Stimulated activated effector memory CD8-positive, alpha-beta T cell treated with anti-CD3 and anti-CD28 coated beads, Interleukin-12 subunit alpha, Interleukin-12 subunit beta, amount 100 ng/mL, for 72 hours (primary cell): ENCODE measurements at regions not wholly inside any gene's neighbourhood (a gene's known extent, or its start where the extent isn't known, plus 50 kb on each side); places are given as distances from the start of the nearest gene placed in this dataset.
"Not testable (repeated sequence)": the region's sequence is repeated elsewhere in the genome, so short reads cannot be mapped to it uniquely, and the experiment has no call there.

ENCODE experiments used
- ATAC-seq: fragments of 150-1000 bp; cut with Tn5 transposase; 2 replicates; pipeline ENCODE4 v1.10.0; 2021
- DNase-seq, 2 donors: peaks; one replicate each; pipeline ENCODE4 v3.0.0; 2021 to 2022; ENCODE audit warnings: low spot score in 2 of 2
- H3K27ac Mint-ChIP-seq: one replicate; pipeline ENCODE4 v1.8.0; 2022; ENCODE audit warnings: mild to moderate bottlenecking, mixed read lengths
- H3K36me3 Mint-ChIP-seq: one replicate; pipeline ENCODE4 v1.8.0; 2022; ENCODE audit warnings: mild to moderate bottlenecking, mixed read lengths
- H3K4me1 Mint-ChIP-seq: one replicate; pipeline ENCODE4 v1.8.0; 2022; ENCODE audit warnings: mixed read lengths
- H3K4me3 Mint-ChIP-seq: one replicate; pipeline ENCODE4 v1.8.0; 2022; ENCODE audit warnings: mild to moderate bottlenecking, mixed read lengths
- H3K9me3 Mint-ChIP-seq: one replicate; pipeline ENCODE4 v1.8.0; 2022; ENCODE audit warnings: mixed read lengths

DNA sequence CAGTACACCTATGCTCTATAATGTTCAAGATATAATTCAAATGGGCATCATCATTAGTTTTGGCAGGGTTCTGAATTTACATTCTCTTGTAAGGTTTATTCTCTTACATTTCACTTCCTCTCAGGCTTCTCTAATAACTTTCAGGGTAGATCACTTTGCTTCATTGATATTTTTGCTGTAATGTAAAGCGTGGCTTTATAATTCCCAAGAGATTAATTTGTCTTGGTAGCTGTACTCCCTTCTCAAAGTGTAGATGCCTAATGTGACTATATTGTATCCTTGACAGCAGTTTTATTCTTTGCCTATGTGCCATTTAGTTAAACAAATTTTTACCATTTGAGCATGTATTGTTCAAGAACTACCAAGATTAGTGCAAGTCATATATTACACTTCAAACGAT lies 889.1 kb downstream of the TAF11L14 start:
- ATAC-seq: no peak
- H3K36me3 Mint-ChIP-seq: no peaks in the 10 kb centered on the region

DNA sequence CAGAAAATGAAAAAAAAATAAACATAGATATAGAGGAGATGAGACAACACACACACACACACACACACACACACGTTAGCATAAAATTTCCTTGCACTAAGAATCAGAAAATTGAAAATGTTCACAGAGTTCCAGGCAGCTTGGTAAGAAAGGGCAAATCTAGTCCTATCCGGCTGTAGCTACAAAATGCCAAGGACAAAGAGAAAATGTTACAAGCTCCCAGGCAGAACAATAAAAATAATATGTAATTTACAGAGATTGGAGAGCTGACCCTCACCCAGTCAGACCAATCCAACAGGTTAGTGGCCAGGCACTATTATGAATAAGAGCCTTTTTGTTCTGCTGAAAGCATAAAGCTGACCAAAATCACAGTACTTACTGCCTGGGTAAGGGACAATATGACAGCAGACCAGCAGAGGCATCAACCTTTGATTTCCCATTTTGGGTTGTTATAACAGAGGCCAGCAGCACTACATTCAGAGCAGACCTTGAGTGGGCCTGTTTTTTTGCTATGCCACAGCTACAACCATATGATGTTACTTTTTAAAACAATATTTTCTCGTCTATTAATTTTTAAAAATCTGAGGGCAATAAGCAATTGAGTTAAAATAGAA lies 892.6 kb downstream of the TAF11L14 start:
- H3K4me3 Mint-ChIP-seq: no peak overlapping the region

More for the DNA sequence above, 889.1 kb downstream of the TAF11L14 start:
- DNase-seq: no peak
- no peak overlapping the region for H3K4me3 Mint-ChIP-seq
- no peaks in the 10 kb centered on the region for H3K4me1 Mint-ChIP-seq
- no peak overlapping the region for H3K27ac Mint-ChIP-seq
- H3K9me3 Mint-ChIP-seq: peaks cover 12% of the 10 kb centered on the region

DNA sequence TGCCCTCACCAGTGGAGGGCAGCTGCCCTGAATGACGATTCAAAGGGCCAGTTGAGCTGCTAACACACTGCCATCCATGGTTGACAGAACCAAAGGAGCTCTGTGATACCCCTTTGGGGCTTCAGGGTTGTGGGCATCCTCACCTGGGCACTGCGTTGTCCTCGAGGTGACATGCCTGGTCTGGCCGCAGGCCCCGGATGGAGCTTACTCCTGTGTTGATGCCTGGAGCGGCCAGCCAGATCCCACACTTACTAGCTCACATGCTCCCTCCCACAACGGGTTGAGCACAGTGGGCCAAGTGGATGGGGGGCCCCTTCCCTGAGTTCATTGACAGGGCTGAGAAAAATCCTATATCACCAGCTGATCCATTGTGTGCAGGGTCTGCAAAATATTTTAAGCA lies 898.9 kb downstream of the TAF11L14 start:
- peaks cover 10% of the 10 kb centered on the region for H3K9me3 Mint-ChIP-seq
- H3K4me1 Mint-ChIP-seq: no peaks in the 10 kb centered on the region
- peak; percentile 50 for ATAC-seq
- H3K36me3 Mint-ChIP-seq: no peaks in the 10 kb centered on the region
- no peak overlapping the region for H3K4me3 Mint-ChIP-seq
- H3K27ac Mint-ChIP-seq: no peak overlapping the region
- DNase-seq: no peak

More for the DNA sequence above, 892.6 kb downstream of the TAF11L14 start:
- no peaks in the 10 kb centered on the region for H3K36me3 Mint-ChIP-seq
- no peak for DNase-seq
- peaks cover 7% of the 10 kb centered on the region for H3K9me3 Mint-ChIP-seq
- H3K4me1 Mint-ChIP-seq: no peaks in the 10 kb centered on the region
- no peak overlapping the region for H3K27ac Mint-ChIP-seq
- no peak for ATAC-seq

DNA sequence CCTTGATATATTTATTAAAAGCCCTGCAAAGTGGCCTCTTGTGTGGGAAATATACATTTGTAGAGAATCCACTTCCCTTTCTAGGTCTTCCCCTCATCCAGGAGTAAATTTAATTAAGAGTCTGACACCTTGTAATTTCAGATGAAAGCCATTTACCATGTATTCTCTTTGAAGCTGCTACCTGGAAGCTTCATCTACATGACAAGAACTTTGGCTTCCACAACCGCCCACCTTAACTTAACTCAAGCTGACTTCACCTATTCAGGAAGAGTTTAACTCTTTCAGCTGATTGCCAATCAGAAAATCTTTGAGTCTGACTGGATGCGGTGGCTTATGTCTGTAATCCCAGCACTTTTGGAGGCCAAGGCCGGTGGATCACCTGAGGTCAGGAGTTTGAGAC lies 899.9 kb downstream of the TAF11L14 start:
- Mint-ChIP-seq H3K36me3 (no peaks in the 10 kb centered on the region), H3K4me1 (no peaks in the 10 kb centered on the region), H3K9me3 (peaks cover 10% of the 10 kb centered on the region), H3K4me3 (no peak overlapping the region), H3K27ac (no peak overlapping the region)
- no peak for DNase-seq
- no peak for ATAC-seq

DNA sequence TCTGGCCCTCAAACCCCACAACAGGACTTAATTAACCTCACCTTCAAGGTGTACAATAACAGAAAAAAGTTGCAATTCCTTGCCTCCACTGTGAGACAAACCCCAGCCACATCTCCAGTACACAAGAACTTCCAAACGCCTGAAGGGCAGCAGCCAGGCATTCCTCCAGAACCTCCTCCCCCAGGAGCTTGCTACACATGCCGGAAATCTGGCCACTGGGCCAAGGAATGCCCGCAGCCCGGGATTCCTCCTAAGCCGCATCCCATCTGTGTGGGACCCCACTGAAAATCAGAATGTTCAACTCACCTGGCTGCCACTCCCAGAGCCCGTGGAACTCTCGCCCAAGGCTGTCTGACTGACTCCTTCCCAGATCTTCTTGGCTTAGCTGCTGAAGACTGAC lies 901.5 kb downstream of the TAF11L14 start:
- not testable (repeated sequence) for H3K27ac Mint-ChIP-seq, H3K4me3 Mint-ChIP-seq, DNase-seq, H3K36me3 Mint-ChIP-seq, H3K4me1 Mint-ChIP-seq, ATAC-seq
- peaks cover 16% of the 10 kb centered on the region for H3K9me3 Mint-ChIP-seq

DNA sequence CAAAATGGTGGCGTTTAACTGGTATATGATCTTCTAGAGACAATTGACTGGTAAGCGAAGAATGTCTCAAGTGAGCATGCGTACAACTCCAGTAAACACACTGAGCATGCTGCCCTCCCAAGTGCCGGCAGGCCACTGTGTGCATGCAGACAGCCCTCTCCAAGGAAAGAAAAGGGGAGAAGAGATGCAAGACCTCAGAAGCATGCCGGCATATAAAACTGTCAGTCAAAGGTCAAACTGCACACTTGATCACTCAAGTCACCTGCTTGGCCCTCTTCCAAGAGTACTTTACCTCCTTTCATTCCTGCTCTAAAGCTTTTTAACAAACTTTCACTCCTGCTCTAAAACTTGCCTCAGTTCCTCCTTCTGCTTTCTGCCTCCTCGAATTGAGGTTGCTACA lies 910.2 kb downstream of the TAF11L14 start:
- Mint-ChIP-seq H3K36me3 (no peaks in the 10 kb centered on the region), H3K4me3 (no peak overlapping the region), H3K9me3 (peaks cover 10% of the 10 kb centered on the region), H3K27ac (no peak overlapping the region), H3K4me1 (no peaks in the 10 kb centered on the region)
- no peak for ATAC-seq
- DNase-seq: no peak

DNA sequence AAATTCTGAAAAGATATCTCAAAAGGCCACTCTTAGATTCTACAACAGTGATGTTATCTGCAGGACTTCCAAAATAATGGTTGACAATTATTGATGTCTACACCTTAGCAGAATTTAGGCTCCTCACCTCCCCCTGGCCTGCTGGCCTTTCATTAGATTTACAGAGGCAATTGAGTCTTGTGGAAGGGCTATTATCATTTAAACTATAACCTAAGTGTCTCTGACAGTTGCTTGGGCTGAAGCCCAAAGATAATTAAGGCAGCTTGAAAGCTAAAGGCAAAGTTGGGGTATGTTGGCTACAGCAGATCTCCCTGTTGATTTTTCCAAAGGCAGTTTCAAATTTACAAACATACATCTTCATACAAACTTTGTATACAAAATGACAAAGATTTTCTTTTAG lies 912.3 kb downstream of the TAF11L14 start:
- Mint-ChIP-seq H3K36me3 (no peaks in the 10 kb centered on the region), H3K4me1 (no peaks in the 10 kb centered on the region), H3K9me3 (peaks cover 7% of the 10 kb centered on the region), H3K4me3 (no peak overlapping the region), H3K27ac (no peak overlapping the region)
- ATAC-seq (no peak), DNase-seq (no peak)

DNA sequence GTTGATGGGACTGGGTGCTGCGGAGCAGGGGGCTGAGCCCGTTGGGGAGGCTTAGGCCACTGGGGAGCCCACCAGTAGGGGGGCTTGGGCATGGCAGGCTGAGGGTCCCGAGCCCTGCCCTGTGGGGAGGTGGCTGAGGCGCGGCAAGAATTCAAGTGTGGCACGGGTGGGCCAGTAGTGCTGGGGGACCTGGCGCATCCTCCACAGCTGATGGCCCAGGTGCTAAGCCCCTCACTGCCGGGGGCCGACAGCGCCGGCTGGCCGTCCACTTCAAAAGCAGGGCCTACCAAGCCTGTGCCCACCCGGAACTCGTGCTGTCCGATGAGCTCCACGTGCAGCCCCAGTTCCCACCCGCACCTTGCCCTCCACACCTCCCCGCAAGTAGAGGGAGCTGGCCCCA lies 917.5 kb downstream of the TAF11L14 start:
- no peak for DNase-seq
- Mint-ChIP-seq H3K4me3 (no peak overlapping the region), H3K4me1 (no peaks in the 10 kb centered on the region), H3K36me3 (no peaks in the 10 kb centered on the region), H3K27ac (no peak overlapping the region), H3K9me3 (peaks cover 7% of the 10 kb centered on the region)
- peak; percentile 28 for ATAC-seq

DNA sequence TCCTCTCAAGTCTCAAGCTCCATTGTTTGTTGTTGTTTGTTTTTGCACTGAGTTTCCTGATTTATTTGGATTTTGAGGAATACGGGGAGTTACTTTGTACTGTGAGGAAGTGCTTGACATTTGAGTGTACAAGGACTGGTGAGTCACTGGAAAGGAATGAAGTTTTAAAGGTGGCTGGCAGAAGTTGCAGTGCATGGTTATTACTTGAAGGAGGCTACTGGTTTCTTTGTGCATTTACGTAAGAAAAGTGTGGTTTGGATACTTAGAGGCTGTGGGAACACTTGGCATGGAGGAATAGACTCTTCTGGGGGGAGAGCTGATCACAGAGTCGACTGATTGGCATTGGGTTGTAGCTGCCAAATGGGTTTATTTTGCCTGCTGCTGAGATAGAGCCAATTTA lies 919.0 kb downstream of the TAF11L14 start:
- DNase-seq: no peak
- ATAC-seq: no peak
- Mint-ChIP-seq H3K4me3 (no peak overlapping the region), H3K9me3 (peaks cover 5% of the 10 kb centered on the region), H3K4me1 (no peaks in the 10 kb centered on the region), H3K36me3 (no peaks in the 10 kb centered on the region), H3K27ac (no peak overlapping the region)

DNA sequence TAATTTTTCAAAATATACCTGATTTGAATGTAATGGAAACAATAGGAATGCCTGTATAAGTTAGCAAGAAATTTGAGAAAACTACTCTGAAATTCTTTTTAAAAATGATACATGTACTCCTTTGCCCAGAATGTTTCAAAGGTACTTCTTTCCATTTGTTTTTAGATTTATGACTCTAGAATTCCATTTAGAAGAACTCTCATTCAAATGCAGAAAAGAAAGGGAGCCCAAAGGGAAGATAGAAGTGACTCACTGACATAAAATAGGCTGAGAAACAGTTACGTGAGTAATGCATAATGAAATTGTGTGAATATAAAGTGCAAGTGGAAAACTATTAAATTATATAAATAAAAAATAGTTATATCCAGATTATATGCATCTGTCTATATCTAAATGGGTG lies 926.3 kb downstream of the TAF11L14 start:
- no peak for DNase-seq
- no peaks in the 10 kb centered on the region for H3K36me3 Mint-ChIP-seq
- no peak for ATAC-seq
- H3K4me3 Mint-ChIP-seq: no peak overlapping the region
- no peaks in the 10 kb centered on the region for H3K4me1 Mint-ChIP-seq
- H3K9me3 Mint-ChIP-seq: peaks cover 7% of the 10 kb centered on the region
- no peak overlapping the region for H3K27ac Mint-ChIP-seq

DNA sequence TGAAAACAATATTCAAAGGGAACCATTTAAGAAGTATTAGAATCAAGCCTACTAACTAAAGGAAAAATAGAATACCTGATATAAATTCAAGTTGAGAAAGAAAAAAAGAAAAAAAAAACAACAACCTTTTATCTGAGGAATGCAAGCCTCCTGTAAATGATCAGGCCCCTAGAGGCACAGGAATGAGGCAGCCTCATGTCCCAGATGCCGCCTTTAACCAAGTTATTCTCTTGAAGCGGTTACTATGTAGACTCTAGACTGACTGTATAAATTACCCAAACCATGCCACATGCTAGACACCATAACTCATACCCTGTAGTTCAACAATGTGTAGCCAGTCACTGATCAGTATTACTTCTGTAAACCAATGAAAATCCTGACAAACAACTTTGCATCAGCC lies 929.6 kb downstream of the TAF11L14 start:
- H3K4me1 Mint-ChIP-seq: no peaks in the 10 kb centered on the region
- H3K27ac Mint-ChIP-seq: no peak overlapping the region
- no peaks in the 10 kb centered on the region for H3K36me3 Mint-ChIP-seq
- DNase-seq (no peak), ATAC-seq (no peak)
- H3K9me3 Mint-ChIP-seq: peaks cover 7% of the 10 kb centered on the region
- no peak overlapping the region for H3K4me3 Mint-ChIP-seq

DNA sequence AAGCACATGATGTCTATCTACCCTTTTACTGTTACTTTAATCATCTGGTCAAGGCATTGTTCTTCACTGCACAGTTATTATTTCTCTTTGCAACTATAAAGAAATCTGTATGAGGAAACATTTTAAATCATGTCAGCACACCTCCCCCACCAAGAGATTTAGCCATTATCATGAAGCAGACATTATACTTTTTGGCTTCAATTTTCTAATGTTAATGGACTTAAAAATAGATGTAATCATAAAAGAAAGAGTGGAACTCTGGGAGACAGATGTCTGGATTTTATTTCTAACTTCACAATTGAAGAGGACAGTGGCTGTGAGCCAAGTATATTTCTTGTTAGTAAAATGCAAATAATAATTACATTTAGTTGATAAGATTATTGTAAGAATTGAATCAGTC lies 932.4 kb downstream of the TAF11L14 start:
- Mint-ChIP-seq H3K36me3 (no peaks in the 10 kb centered on the region), H3K4me1 (no peaks in the 10 kb centered on the region), H3K4me3 (no peak overlapping the region), H3K27ac (no peak overlapping the region), H3K9me3 (peaks cover 7% of the 10 kb centered on the region)
- no peak for DNase-seq
- ATAC-seq: no peak

DNA sequence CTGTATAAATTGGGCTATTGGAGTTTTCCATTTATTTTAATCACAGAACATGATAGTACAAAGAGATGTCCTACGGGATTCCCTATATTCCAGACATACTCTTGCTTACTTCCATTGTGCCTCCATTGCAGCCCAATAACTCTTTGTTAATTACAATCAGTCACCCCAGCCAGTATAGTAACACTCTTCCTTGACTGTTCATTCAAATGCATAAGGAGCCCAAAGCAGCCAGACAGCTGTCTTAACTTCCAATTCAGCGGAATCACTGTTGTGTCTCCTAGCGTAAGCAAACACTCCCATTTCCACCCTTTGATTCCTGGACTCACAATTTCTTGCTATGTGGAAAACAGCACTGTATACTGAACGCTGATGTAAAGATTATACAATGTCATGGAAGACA lies 942.3 kb downstream of the TAF11L14 start:
- no peak overlapping the region for H3K4me3 Mint-ChIP-seq
- ATAC-seq: no peak
- no peak for DNase-seq
- peaks cover 3% of the 10 kb centered on the region for H3K9me3 Mint-ChIP-seq
- no peak overlapping the region for H3K27ac Mint-ChIP-seq
- H3K36me3 Mint-ChIP-seq: no peaks in the 10 kb centered on the region
- no peaks in the 10 kb centered on the region for H3K4me1 Mint-ChIP-seq

DNA sequence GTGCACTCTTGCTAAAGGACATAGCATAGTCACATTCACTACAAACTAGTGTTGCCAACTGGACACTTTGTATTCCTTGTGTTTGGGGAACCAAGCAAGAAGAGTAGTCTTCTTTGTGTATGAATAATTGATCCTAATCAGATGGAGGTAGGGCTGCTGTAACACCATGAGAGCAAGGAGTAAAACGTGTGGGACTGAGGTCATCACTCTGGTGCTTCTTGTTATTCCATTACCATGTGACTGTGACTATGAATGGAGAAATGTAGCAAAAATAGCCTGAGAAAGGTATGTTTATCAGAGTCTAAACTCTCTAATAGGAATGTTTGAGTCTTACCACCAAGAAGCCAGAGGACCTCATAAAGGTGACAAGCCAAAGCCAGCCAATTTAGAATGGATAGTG lies 966.9 kb downstream of the TAF11L14 start:
- Mint-ChIP-seq H3K4me1 (no peaks in the 10 kb centered on the region), H3K4me3 (no peak overlapping the region), H3K9me3 (peaks cover 8% of the 10 kb centered on the region), H3K36me3 (no peaks in the 10 kb centered on the region), H3K27ac (no peak overlapping the region)
- ATAC-seq: no peak
- DNase-seq: no peak

DNA sequence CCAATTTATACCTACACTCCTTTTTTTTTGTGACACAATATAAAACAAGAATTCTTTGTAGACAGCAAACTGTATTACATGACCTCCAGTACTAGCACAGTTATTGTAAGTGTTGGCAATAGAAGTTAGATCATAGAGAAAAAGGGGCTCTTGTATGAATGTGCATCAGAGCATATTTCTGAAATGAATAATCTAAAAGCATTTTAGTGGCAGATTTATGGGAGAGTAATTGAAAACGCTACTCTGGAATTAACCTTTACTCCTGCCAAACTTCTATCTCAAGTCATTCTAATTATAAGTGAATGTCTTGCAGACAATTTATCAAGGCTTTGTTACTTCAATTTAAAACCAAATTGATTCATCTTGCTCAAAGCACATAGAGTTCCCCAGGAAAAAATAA lies 968.1 kb downstream of the TAF11L14 start:
- Mint-ChIP-seq H3K36me3 (no peaks in the 10 kb centered on the region), H3K4me1 (no peaks in the 10 kb centered on the region), H3K9me3 (peaks cover 5% of the 10 kb centered on the region), H3K27ac (no peak overlapping the region), H3K4me3 (no peak overlapping the region)
- DNase-seq: no peak
- ATAC-seq: no peak

DNA sequence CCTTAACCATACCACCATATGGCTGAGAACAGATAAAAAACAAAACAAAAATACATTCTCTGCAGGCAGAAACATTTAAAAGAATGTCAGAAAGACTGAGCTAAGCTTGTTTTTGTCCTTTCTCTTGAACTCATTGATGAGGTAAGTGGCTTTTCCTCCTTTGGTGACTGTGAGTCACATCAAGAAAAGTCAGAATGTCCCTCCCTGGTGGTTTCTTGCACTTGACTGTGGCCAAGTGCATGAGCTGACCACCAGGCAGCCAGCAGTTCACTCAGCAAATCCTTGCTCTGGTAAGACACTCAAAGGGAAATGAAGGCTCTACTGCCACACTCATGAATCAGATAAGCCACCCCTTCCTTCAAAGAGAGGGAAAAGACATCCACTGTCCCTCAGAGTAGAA lies 970.9 kb downstream of the TAF11L14 start:
- no peak for ATAC-seq
- H3K9me3 Mint-ChIP-seq: peaks cover 5% of the 10 kb centered on the region

DNA sequence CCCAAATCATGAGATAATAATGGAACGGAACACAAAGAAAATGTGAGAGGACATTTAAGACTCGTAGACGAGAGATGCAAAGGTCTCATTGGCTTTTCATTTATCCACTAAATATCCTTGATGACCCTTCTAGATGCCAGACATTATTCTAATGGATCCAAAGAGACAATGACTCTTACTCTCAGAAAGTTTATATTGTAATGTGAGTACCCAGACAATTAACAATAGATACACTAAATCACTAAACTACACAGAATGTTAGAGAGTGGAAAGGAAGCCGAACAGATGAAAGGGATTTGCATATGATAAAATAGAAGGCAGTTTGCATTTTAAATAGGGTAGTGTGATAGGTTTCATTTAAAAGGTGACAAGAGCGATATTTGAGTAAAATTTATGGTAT lies 973.3 kb downstream of the TAF11L14 start:
- Mint-ChIP-seq H3K4me3 (no peak overlapping the region), H3K27ac (no peak overlapping the region), H3K36me3 (no peaks in the 10 kb centered on the region), H3K4me1 (no peaks in the 10 kb centered on the region), H3K9me3 (peaks cover 3% of the 10 kb centered on the region)
- ATAC-seq (no peak), DNase-seq (no peak)

More for the DNA sequence above, 970.9 kb downstream of the TAF11L14 start:
- DNase-seq: no peak
- no peaks in the 10 kb centered on the region for H3K36me3 Mint-ChIP-seq
- H3K4me1 Mint-ChIP-seq: no peaks in the 10 kb centered on the region
- no peak overlapping the region for H3K27ac Mint-ChIP-seq
- H3K4me3 Mint-ChIP-seq: no peak overlapping the region
